GM12878 (cell line): ENCODE measurements at regions not wholly inside any gene's neighbourhood (a gene's known extent, or its start where the extent isn't known, plus 50 kb on each side); places are given as distances from the start of the nearest gene placed in this dataset.
"Not testable (repeated sequence)": the region's sequence is repeated elsewhere in the genome, so short reads cannot be mapped to it uniquely, and the experiment has no call there.

Source experiments
- ATAC-seq: fragments of 200-7000 bp; cut with Tn5 transposase; 3 replicates; pipeline ENCODE4 v1.9.1; 2020; ENCODE audit warnings: mild to moderate bottlenecking, moderate library complexity
- BruUV-seq: library from RNA; stranded (reverse); fragments of 400-500 nt; replicated peaks from 2 replicates; lab custom pipeline; 2021; lab: Mats Ljungman, UMichigan
- CTCF ChIA-PET: fragments of 300-600 bp; sonication (Branson Sonifier 250); formaldehyde crosslinking; extraction: SDS; loops from one replicate; lab custom pipeline; 2021; ENCODE audit warnings: inconsistent platforms; lab: Yijun Ruan, JAX
- POLR2A ChIA-PET: fragments of 350-600 bp; formaldehyde crosslinking; extraction: SDS; loops from one replicate; lab custom pipeline; 2021; ENCODE audit warnings: inconsistent platforms; lab: Charles Lee
- RAD21 ChIA-PET: fragments of 300-600 bp; sonication (Branson Sonifier 250); formaldehyde crosslinking; loops from one replicate; lab custom pipeline; 2023; ENCODE audit warnings: antibody characterized with exemption; ENCODE audit not compliant: unreplicated experiment; lab: Charles Lee
- SMC1A ChIA-PET: fragments of 300-600 bp; sonication (Branson Sonifier 250); formaldehyde crosslinking; loops from one replicate; lab custom pipeline; 2023; ENCODE audit not compliant: unreplicated experiment, uncharacterized antibody; lab: Charles Lee
- DNase-seq: peaks from one replicate; pipeline ENCODE4 v3.0.0-alpha.2; 2011; ENCODE audit warnings: low read depth, low spot score
- FAIRE-seq: peaks from 3 replicates; lab custom pipeline; 2011; peaks lifted over from hg19 to GRCh38; lab: Jason Lieb, UNC
- H2AFZ ChIP-seq: 2 replicates; pipeline ENCODE4 v1.6.0; 2011; ENCODE audit warnings: low read depth, low read length, control low read depth; ENCODE audit not compliant: control insufficient read depth
- H3K27ac ChIP-seq: 2 replicates; pipeline ENCODE4 v1.5.1; 2011; ENCODE audit warnings: control low read depth; ENCODE audit not compliant: control insufficient read depth, insufficient read depth
- H3K27me3 ChIP-seq, 2 experiments: replicated peaks in 1 of 2; 2 replicates each; pipeline versions ENCODE4 v1.6.0 to v1.6.1; 2011; ENCODE audit warnings: low read length in 1 of 2; ENCODE audit not compliant: control insufficient read depth in 2 of 2, insufficient read depth in 2 of 2
- H3K36me3 ChIP-seq, 2 experiments: 2 replicates each; pipeline ENCODE4 v1.5.1; 2011; ENCODE audit warnings: low read length in 1 of 2; ENCODE audit not compliant: control insufficient read depth in 2 of 2, insufficient read depth in 2 of 2
- H3K4me1 ChIP-seq: 2 replicates; pipeline ENCODE4 v1.6.1; 2011; ENCODE audit warnings: mild to moderate bottlenecking, low read length, moderate library complexity, mixed read lengths; ENCODE audit not compliant: control insufficient read depth, insufficient read depth
- H3K4me2 ChIP-seq: 2 replicates; pipeline ENCODE4 v1.6.0; 2011; ENCODE audit warnings: control low read depth; ENCODE audit not compliant: control insufficient read depth, insufficient read depth
- H3K4me3 ChIP-seq: fragments of 200-600 bp; sonication (generic); 2 replicates; pipeline ENCODE4 v1.5.1; 2016
- H3K79me2 ChIP-seq: 2 replicates; pipeline ENCODE4 v1.6.0; 2011; ENCODE audit warnings: low read length; ENCODE audit not compliant: control insufficient read depth, insufficient read depth
- H3K9ac ChIP-seq: 2 replicates; pipeline ENCODE4 v1.8.0; 2011; ENCODE audit warnings: low read length, control low read depth, mixed read lengths; ENCODE audit not compliant: control insufficient read depth, insufficient read depth
- H3K9me3 ChIP-seq: replicated peaks from 3 replicates; pipeline ENCODE4 v1.5.1; 2011; ENCODE audit warnings: mild to moderate bottlenecking, low read length; ENCODE audit not compliant: control insufficient read depth, insufficient read depth
- H4K20me1 ChIP-seq: 2 replicates; pipeline ENCODE4 v1.6.0; 2011; ENCODE audit not compliant: control insufficient read depth, insufficient read depth
- BCL11A ChIP-seq: IDR thresholded peaks from 2 replicates; pipeline ENCODE4 v1.6.1; 2011; ENCODE audit warnings: low read depth, low read length
- E4F1 ChIP-seq: fragments of 450-650 bp; IDR thresholded peaks from 2 replicates; pipeline ENCODE4 v1.6.1; 2018; ENCODE audit warnings: borderline replicate concordance, mild to moderate bottlenecking; ENCODE audit not compliant: partially characterized antibody
- IRF5 ChIP-seq: fragments of 450-650 bp; IDR thresholded peaks from 2 replicates; pipeline ENCODE4 v1.6.1; 2017; ENCODE audit warnings: borderline replicate concordance
- KDM1A ChIP-seq: fragments of 200-600 bp; sonication (generic); IDR thresholded peaks from 2 replicates; pipeline ENCODE4 v1.6.1; 2016; ENCODE audit warnings: borderline replicate concordance
- MLLT1 ChIP-seq: fragments of 450-650 bp; IDR thresholded peaks from 2 replicates; pipeline ENCODE4 v1.6.1; 2016; ENCODE audit warnings: mild to moderate bottlenecking
- NFXL1 ChIP-seq: fragments of 450-650 bp; IDR thresholded peaks from 2 replicates; pipeline ENCODE4 v1.6.1; 2017; ENCODE audit warnings: antibody characterized with exemption, mild to moderate bottlenecking, borderline replicate concordance
- STAT3 ChIP-seq: IDR thresholded peaks from 2 replicates; pipeline ENCODE4 v1.6.1; 2011; ENCODE audit warnings: low read depth, low read length, improper control_type of control experiment
- ZNF217 ChIP-seq: fragments of 450-650 bp; IDR thresholded peaks from 2 replicates; pipeline ENCODE4 v1.6.1; 2017; ENCODE audit warnings: antibody characterized with exemption, mild to moderate bottlenecking
- WGBS: methylation state at CpG from one replicate; pipeline ENCODE4 v1.1.6; 2016; ENCODE audit warnings: low lambda C conversion rate; ENCODE audit not compliant: insufficient replicate concordance, insufficient coverage; ENCODE audit errors: missing lambda C conversion rate; 5-methylcytosine and 5-hydroxymethylcytosine counted together
- in situ Hi-C: fragments of 300-500 bp; cut with MboI; formaldehyde crosslinking; loops from 9 replicates; pipeline ENCODE4 v1.14.3; 2018; ENCODE audit warnings: mixed read lengths
- intact Hi-C: fragments of 100-400 bp; cut with micrococcal nuclease; formaldehyde crosslinking; loops from one replicate; pipeline ENCODE4 v1.14.2; 2022; ENCODE audit not compliant: unreplicated experiment

GRCh38 chr16:47904691-47905090 lies 251.1 kb downstream of the ABCC12 start (continued):
- TF ChIP-seq MLLT1 = no peak
- TF ChIP-seq ZNF217 = no peak
- no peak for TF ChIP-seq IRF5
- TF ChIP-seq, all 136 proteins: peak for 0

GRCh38 chr16:47903470-47903869 lies 252.3 kb downstream of the ABCC12 start:
- H3K79me2 ChIP-seq = no peaks in the 10 kb centered on the region
- POLR2A ChIA-PET = no interaction called here
- WGBS = 34% methylated on average over 10 of the region's 10 CpGs
- RAD21 ChIA-PET = no interaction called here
- H2AFZ ChIP-seq = no peak overlapping the region
- no peak for DNase-seq
- no peaks in the 10 kb centered on the region for H4K20me1 ChIP-seq
- no peak overlapping the region for H3K9ac ChIP-seq
- no peak for ATAC-seq
- no peaks in the 10 kb centered on the region for H3K27me3 ChIP-seq
- CTCF ChIA-PET = no interaction called here
- no peaks in the 10 kb centered on the region for H3K36me3 ChIP-seq
- no TSS peak for BruUV-seq
- in situ Hi-C loops = no loop called here
- H3K4me2 ChIP-seq = no peak overlapping the region
- TF ChIP-seq KDM1A (no peak), STAT3 (no peak), BCL11A (no peak), E4F1 (no peak), NFXL1 (no peak)
- intact Hi-C loops = no loop called here
- no peak overlapping the region for H3K27ac ChIP-seq
- H3K4me1 ChIP-seq = no peaks in the 10 kb centered on the region
- H3K4me3 ChIP-seq = no peak overlapping the region
- SMC1A ChIA-PET = no interaction called here
- no peaks in the 10 kb centered on the region for H3K9me3 ChIP-seq
- FAIRE-seq = no peak

GRCh38 chr16:47897105-47897504 lies 258.7 kb downstream of the ABCC12 start:
- SMC1A ChIA-PET = interaction anchor here (0.6 kb wide), 1 partner anchor 729 kb away, joined by 3 read pairs; no protein-coding TSS in a partner anchor
- 26% methylated on average over 5 of the region's 5 CpGs for WGBS
- H3K4me2 ChIP-seq, ATAC-seq, H3K79me2 ChIP-seq, H3K27me3 ChIP-seq, in situ Hi-C loops, H3K27ac ChIP-seq, FAIRE-seq, H3K9ac ChIP-seq, H3K4me3 ChIP-seq, H4K20me1 ChIP-seq, H3K36me3 ChIP-seq, BruUV-seq, H2AFZ ChIP-seq, H3K9me3 ChIP-seq, DNase-seq, POLR2A ChIA-PET, H3K4me1 ChIP-seq, CTCF ChIA-PET, RAD21 ChIA-PET, intact Hi-C loops: not testable (repeated sequence)
